Thyroid gland (tissue), 4 donors: ENCODE measurements at regions not wholly inside any gene's neighbourhood (a gene's known extent, or its start where the extent isn't known, plus 50 kb on each side); places are given as distances from the start of the nearest gene placed in this dataset.
"Not testable (repeated sequence)": the region's sequence is repeated elsewhere in the genome, so short reads cannot be mapped to it uniquely, and the experiment has no call there.

Experiments used
- DNase-seq, 2 donors: peaks; one replicate each; pipeline ENCODE4 v3.0.0-alpha.2; 2019
- H3K27ac ChIP-seq, 3 donors: fragments of 200-600 bp; sonication (generic); 1 replicate in 2 of 3; 2 replicates in 1 of 3; pipeline ENCODE4 v1.5.1; 2016 to 2019; ENCODE audit warnings: mild to moderate bottlenecking in 1 of 3, moderate library complexity in 1 of 3
- H3K27me3 ChIP-seq: fragments of 200-600 bp; sonication (generic); one replicate; pipeline ENCODE4 v1.5.1; 2019
- H3K36me3 ChIP-seq, 2 donors: fragments of 200-600 bp; sonication (generic); one replicate each; pipeline ENCODE4 v1.5.1; 2016 to 2019
- H3K4me1 ChIP-seq, 2 donors: fragments of 200-600 bp; sonication (generic); one replicate each; pipeline ENCODE4 v1.5.1; 2017 to 2019
- H3K4me3 ChIP-seq, 3 donors: fragments of 200-600 bp; sonication (generic); replicated peaks in 1 of 3; 1 replicate in 2 of 3; 2 replicates in 1 of 3; pipeline ENCODE4 v1.5.1; 2016; ENCODE audit warnings: mild to moderate bottlenecking in 1 of 3
- H3K9me3 ChIP-seq: fragments of 200-600 bp; sonication (generic); one replicate; pipeline ENCODE4 v1.5.1; 2017
- CTCF ChIP-seq, 6 experiments: fragments of 200-600 bp in 3 of 6; fragments of 450-650 bp in 3 of 6; sonication (generic) in 3 of 6; IDR thresholded peaks; one replicate each; pipeline ENCODE4 v1.5.1; 2016 to 2019; ENCODE audit warnings: antibody characterized with exemption in 6 of 6, mild to moderate bottlenecking in 2 of 6, inconsistent platforms in 1 of 6, moderate library complexity in 1 of 6
- POLR2A ChIP-seq, 2 donors: fragments of 450-650 bp; IDR thresholded peaks; one replicate each; pipeline ENCODE4 v1.6.1; 2017; ENCODE audit warnings: antibody characterized with exemption in 2 of 2, mild to moderate bottlenecking in 2 of 2, moderate library complexity in 1 of 2
- WGBS, 2 donors: methylation state at CpG; one replicate each; pipeline ENCODE4 v1.1.5; 2017; 5-methylcytosine and 5-hydroxymethylcytosine counted together
- intact Hi-C: fragments of 100-400 bp; cut with DNase I; formaldehyde crosslinking; loops from one replicate; pipeline ENCODE4 v1.15.1; 2023

GRCh38 chr3:159884661-159885402 lies 103.8 kb upstream of the IL12A start:
- Histone ChIP-seq H3K4me3 (no peak overlapping the region), H3K9me3 (no peaks in the 10 kb centered on the region), H3K27ac (no peak overlapping the region), H3K4me1 (peaks cover 0 to 11% of the 10 kb centered on the region in 2 donors), H3K27me3 (no peaks in the 10 kb centered on the region), H3K36me3 (no peaks in the 10 kb centered on the region)
- intact Hi-C loops: loop anchor here (5.0 kb wide), 1 partner anchor 122 kb away; no protein-coding TSS in a partner anchor
- DNase-seq: no peak
- TF ChIP-seq POLR2A (IDR thresholded peaks at IDR 0.05) (no peak), CTCF (IDR thresholded peaks at IDR 0.05) (peak; percentile 14 to 73 (median 48))
- 66% methylated on average over 3 of the region's 3 CpGs for WGBS, 2 donors

- Histone ChIP-seq H3K27me3 (no peaks in the 10 kb centered on the region), H3K27ac (no peak overlapping the region), H3K36me3 (no peaks in the 10 kb centered on the region), H3K4me1 (peaks cover 0 to 11% of the 10 kb centered on the region in 2 donors), H3K4me3 (no peak overlapping the region), H3K9me3 (no peaks in the 10 kb centered on the region)
- DNase-seq: no peak
- intact Hi-C loops: loop anchor here (5.0 kb wide), 1 partner anchor 121 kb away; no protein-coding TSS in a partner anchor
- no peak for TF ChIP-seq POLR2A (IDR thresholded peaks at IDR 0.05)
- TF ChIP-seq CTCF (IDR thresholded peaks at IDR 0.05): no peak
- 87 to 92% methylated on average over 3 of the region's 3 CpGs for WGBS, 2 donors
Observed at GRCh38 chr3:159886050-159886449, 102.6 kb upstream of the IL12A start.

GRCh38 chr3:159886530-159886929 lies 102.1 kb upstream of the IL12A start:
- intact Hi-C loops: loop anchor here (5.0 kb wide), 1 partner anchor 121 kb away; no protein-coding TSS in a partner anchor
- not testable (repeated sequence) for H3K9me3 ChIP-seq, H3K27ac ChIP-seq, DNase-seq, H3K36me3 ChIP-seq, H3K27me3 ChIP-seq, H3K4me3 ChIP-seq
- peaks cover 0 to 11% of the 10 kb centered on the region in 2 donors for H3K4me1 ChIP-seq
- 96% methylated on average over 6 of the region's 6 CpGs for WGBS, 2 donors

GRCh38 chr3:159887168-159887567 lies 101.5 kb upstream of the IL12A start:
- Histone ChIP-seq H3K27ac (no peak overlapping the region), H3K4me1 (peaks cover 2 to 13% of the 10 kb centered on the region in 2 donors)

GRCh38 chr3:159887911-159888310 lies 100.7 kb upstream of the IL12A start:
- TF ChIP-seq CTCF (IDR thresholded peaks at IDR 0.05) (no peak), POLR2A (IDR thresholded peaks at IDR 0.05) (no peak)
- Histone ChIP-seq H3K9me3 (no peaks in the 10 kb centered on the region), H3K36me3 (no peaks in the 10 kb centered on the region), H3K4me3 (no peak overlapping the region), H3K27me3 (no peaks in the 10 kb centered on the region), H3K4me1 (peaks cover 2 to 13% of the 10 kb centered on the region in 2 donors), H3K27ac (no peak overlapping the region)
- WGBS, 2 donors: 76 to 84% methylated on average over 3 of the region's 3 CpGs
- DNase-seq: no peak
- intact Hi-C loops: loop anchor here (5.0 kb wide), 1 partner anchor 119 kb away; no protein-coding TSS in a partner anchor

More at GRCh38 chr3:159887168-159887567, 101.5 kb upstream of the IL12A start:
- no peaks in the 10 kb centered on the region for H3K9me3 ChIP-seq
- WGBS, 2 donors: 83 to 87% methylated on average over 5 of the region's 5 CpGs
- TF ChIP-seq CTCF (IDR thresholded peaks at IDR 0.05) (no peak), POLR2A (IDR thresholded peaks at IDR 0.05) (no peak)
- H3K36me3 ChIP-seq: no peaks in the 10 kb centered on the region
- no peak for DNase-seq
- no peaks in the 10 kb centered on the region for H3K27me3 ChIP-seq
- no peak overlapping the region for H3K4me3 ChIP-seq
- intact Hi-C loops: loop anchor here (5.0 kb wide), 1 partner anchor 120 kb away; no protein-coding TSS in a partner anchor
